HCT116 (cell line): ENCODE measurements at regions not wholly inside any gene's neighbourhood (a gene's known extent, or its start where the extent isn't known, plus 50 kb on each side); places are given as distances from the start of the nearest gene placed in this dataset.
A peak's percentile ranks its signal among the peaks of the same experiment; 100 is the strongest.

Experiments
- ATAC-seq: fragments of 200-7000 bp; cut with Tn5 transposase; 2 replicates; pipeline ENCODE4 v1.9.1; 2020; ENCODE audit warnings: mild to moderate bottlenecking, moderate library complexity
- BruUV-seq: library from RNA; stranded (reverse); fragments of 400-500 nt; replicated peaks from 2 replicates; lab custom pipeline; 2021; lab: Mats Ljungman, UMichigan
- CTCF ChIA-PET: fragments of 300-600 bp; sonication (Branson Sonifier 250); formaldehyde crosslinking; loops from one replicate; lab custom pipeline; 2021; ENCODE audit warnings: antibody characterized with exemption; lab: Charles Lee
- POLR2A ChIA-PET: fragments of 300-600, 350-600 bp; sonication (Branson Sonifier 250); formaldehyde crosslinking; loops from one replicate; lab custom pipeline; 2021; ENCODE audit warnings: antibody characterized with exemption; lab: Charles Lee
- RAD21 ChIA-PET, 2 experiments: fragments of 300-600 bp; sonication (Branson Sonifier 250); formaldehyde crosslinking; loops; one replicate each; lab custom pipeline; 2023; ENCODE audit warnings: low total read pairs in 2 of 2; ENCODE audit not compliant: uncharacterized antibody in 2 of 2, unreplicated experiment in 2 of 2, low non-redundant PET in 1 of 2; lab: Charles Lee
- DNase-seq: peaks from one replicate; pipeline ENCODE4 v3.0.0-alpha.2; 2010; ENCODE audit warnings: low read depth, low spot score
- H2AFZ ChIP-seq: fragments of 200-600 bp; shearing (Covaris generic), sonication (generic); 2 replicates; pipeline ENCODE4 v1.6.1; 2017; ENCODE audit warnings: low read depth, mixed run types, mixed read lengths, antibody characterized with exemption, low read length; ENCODE audit not compliant: poor library complexity, severe bottlenecking
- H3K27ac ChIP-seq: 2 replicates; pipeline ENCODE4 v1.5.1; 2012; ENCODE audit warnings: low read depth, low read length
- H3K27me3 ChIP-seq: fragments of 200-600 bp; sonication (generic); 2 replicates; pipeline ENCODE4 v1.6.1; 2016; ENCODE audit warnings: mixed run types, low read length, mixed read lengths; ENCODE audit not compliant: insufficient read depth
- H3K36me3 ChIP-seq, 2 experiments: fragments of 200-500 bp in 1 of 2; fragments of 200-600 bp in 1 of 2; sonication (Bioruptor generic) in 1 of 2; sonication (generic) in 1 of 2; 2 replicates each; pipeline versions ENCODE4 v1.5.1 to v1.6.1; 2014 to 2016; ENCODE audit warnings: low read length in 2 of 2, inconsistent platforms in 1 of 2, mixed read lengths in 1 of 2, mixed run types in 1 of 2; ENCODE audit not compliant: insufficient read depth in 2 of 2, control insufficient read depth in 1 of 2
- H3K4me1 ChIP-seq, 2 experiments: fragments of 200-600 bp in 1 of 2; sonication (generic) in 1 of 2; 2 replicates each; pipeline versions ENCODE4 v1.5.1 to v1.6.1; 2012 to 2017; ENCODE audit warnings: low read length in 2 of 2, inconsistent platforms in 1 of 2, mild to moderate bottlenecking in 1 of 2, mixed read lengths in 1 of 2, mixed run types in 1 of 2, moderate library complexity in 1 of 2; ENCODE audit not compliant: insufficient read depth in 2 of 2, control insufficient read depth in 1 of 2
- H3K4me2 ChIP-seq: fragments of 200-600 bp; sonication (generic); 2 replicates; pipeline ENCODE4 v1.6.1; 2017; ENCODE audit warnings: mixed run types, low read length, mixed read lengths
- H3K4me3 ChIP-seq, 2 experiments: fragments of 200-600 bp in 1 of 2; sonication (generic) in 1 of 2; replicated peaks in 1 of 2; 2 replicates each; pipeline ENCODE4 v1.5.1; 2011 to 2016; ENCODE audit warnings: low read length in 2 of 2, control low read depth in 1 of 2, low read depth in 1 of 2, mild to moderate bottlenecking in 1 of 2, mixed read lengths in 1 of 2, mixed run types in 1 of 2
- H3K79me2 ChIP-seq: fragments of 200-600 bp; sonication (generic); 2 replicates; pipeline ENCODE4 v1.6.1; 2017; ENCODE audit warnings: mild to moderate bottlenecking, mixed run types, low read length, moderate library complexity, mixed read lengths; ENCODE audit not compliant: insufficient read depth
- H3K9ac ChIP-seq: fragments of 200-600 bp; sonication (generic); 2 replicates; pipeline ENCODE4 v1.6.1; 2016; ENCODE audit warnings: low read length, mixed read lengths
- H3K9me2 ChIP-seq: fragments of 200-600 bp; sonication (generic), shearing (Covaris generic); 2 replicates; pipeline ENCODE4 v1.6.1; 2017; ENCODE audit warnings: mixed run types, mild to moderate bottlenecking, moderate library complexity; ENCODE audit not compliant: insufficient read depth
- H3K9me3 ChIP-seq, 2 experiments: fragments of 200-500 bp in 1 of 2; fragments of 200-600 bp in 1 of 2; sonication (Bioruptor generic) in 1 of 2; sonication (generic) in 1 of 2; 2 replicates each; pipeline ENCODE4 v1.6.1; 2014 to 2017; ENCODE audit warnings: low read length in 2 of 2, mixed read lengths in 2 of 2, inconsistent platforms in 1 of 2, low read depth in 1 of 2, mild to moderate bottlenecking in 1 of 2, mixed run types in 1 of 2, moderate library complexity in 1 of 2; ENCODE audit not compliant: control insufficient read depth in 1 of 2, insufficient read depth in 1 of 2
- H4K20me1 ChIP-seq: fragments of 200-600 bp; sonication (generic), shearing (Covaris generic); 2 replicates; pipeline ENCODE4 v1.6.1; 2017; ENCODE audit warnings: mixed run types, mild to moderate bottlenecking, moderate library complexity; ENCODE audit not compliant: insufficient read depth
- ATF3 ChIP-seq: IDR thresholded peaks from 2 replicates; pipeline ENCODE4 v1.6.1; 2012
- CEBPB ChIP-seq: IDR thresholded peaks from 2 replicates; pipeline ENCODE4 v1.6.1; 2012; ENCODE audit warnings: low read depth
- EGR1 ChIP-seq: IDR thresholded peaks from 2 replicates; pipeline ENCODE4 v1.6.1; 2012; ENCODE audit warnings: low read depth
- EZH2 ChIP-seq: fragments of 200-600 bp; sonication (generic); IDR thresholded peaks from 2 replicates; pipeline ENCODE4 v1.6.1; 2017; ENCODE audit warnings: antibody characterized with exemption, mixed run types
- JUND ChIP-seq: IDR thresholded peaks from 2 replicates; pipeline ENCODE4 v1.6.1; 2012
- POLR2AphosphoS5 ChIP-seq: IDR thresholded peaks from 2 replicates; pipeline ENCODE4 v1.6.1; 2011; ENCODE audit warnings: mild to moderate bottlenecking, low read depth, low read length, moderate library complexity
- RAD21 ChIP-seq: IDR thresholded peaks from 2 replicates; pipeline ENCODE4 v1.6.1; 2012; ENCODE audit warnings: low read depth, mild to moderate bottlenecking
- SIN3A ChIP-seq: IDR thresholded peaks from 2 replicates; pipeline ENCODE4 v1.6.1; 2012; ENCODE audit warnings: low read depth
- TCF7L2 ChIP-seq: IDR thresholded peaks from 2 replicates; pipeline ENCODE4 v1.7.0; 2011; ENCODE audit warnings: borderline replicate concordance, inconsistent platforms; ENCODE audit not compliant: insufficient read depth, insufficient read length; ENCODE audit errors: extremely low read depth
- ZBTB33 ChIP-seq: IDR thresholded peaks from 2 replicates; pipeline ENCODE4 v1.6.1; 2011; ENCODE audit warnings: mild to moderate bottlenecking, low read length, moderate library complexity; ENCODE audit not compliant: insufficient replicate concordance; ENCODE audit errors: extremely low read depth
- ZFX ChIP-seq: fragments of 450-650 bp; IDR thresholded peaks from 2 replicates; pipeline ENCODE4 v1.6.1; 2017
- intact Hi-C: fragments of 100-400 bp; cut with micrococcal nuclease; formaldehyde crosslinking; loops from 2 replicates; pipeline ENCODE4 v1.10.0; 2022
- TF ChIP-seq, protein P1 (sequence below), 3 experiments: fragments of 200-600 bp in 1 of 3; sonication (generic) in 1 of 3; IDR thresholded peaks in 2 of 3; conservative IDR thresholded peaks in 1 of 3; 2 replicates each; pipeline ENCODE4 v1.5.1; 2012 to 2017; ENCODE audit warnings: low read depth in 2 of 3, low read length in 2 of 3, antibody characterized with exemption in 1 of 3, borderline replicate concordance in 1 of 3, control low read depth in 1 of 3, mild to moderate bottlenecking in 1 of 3, mixed read lengths in 1 of 3, mixed run types in 1 of 3, moderate library complexity in 1 of 3; ENCODE audit not compliant: insufficient read depth in 1 of 3

- peaks cover 0 to 10% of the 10 kb centered on the region in 2 experiments; a peak in 2 of 4 replicates for H3K9me3 ChIP-seq
- no peaks in the 10 kb centered on the region for H3K4me1 ChIP-seq
- H3K36me3 ChIP-seq, result no peaks in the 10 kb centered on the region
- H3K4me3 ChIP-seq, result no peak overlapping the region
- ChIA-PET RAD21 (no interaction called here), CTCF (no interaction called here), POLR2A (no interaction called here)
- ATAC-seq, result no peak
- H4K20me1 ChIP-seq, result no peaks in the 10 kb centered on the region
- no peaks in the 10 kb centered on the region for H3K9me2 ChIP-seq
- no peak overlapping the region for H3K9ac ChIP-seq
- no peaks in the 10 kb centered on the region for H3K79me2 ChIP-seq
- no TSS peak for BruUV-seq
- DNase-seq, result no peak
- H3K27me3 ChIP-seq, result no peaks in the 10 kb centered on the region
- no peak overlapping the region for H3K4me2 ChIP-seq
- H3K27ac ChIP-seq, result no peak overlapping the region
- intact Hi-C loops, result loop anchor here (2.0 to 5.0 kb wide), 3 partner anchors 629 to 905 kb away; no protein-coding TSS in a partner anchor
- TF ChIP-seq, protein P1, sequence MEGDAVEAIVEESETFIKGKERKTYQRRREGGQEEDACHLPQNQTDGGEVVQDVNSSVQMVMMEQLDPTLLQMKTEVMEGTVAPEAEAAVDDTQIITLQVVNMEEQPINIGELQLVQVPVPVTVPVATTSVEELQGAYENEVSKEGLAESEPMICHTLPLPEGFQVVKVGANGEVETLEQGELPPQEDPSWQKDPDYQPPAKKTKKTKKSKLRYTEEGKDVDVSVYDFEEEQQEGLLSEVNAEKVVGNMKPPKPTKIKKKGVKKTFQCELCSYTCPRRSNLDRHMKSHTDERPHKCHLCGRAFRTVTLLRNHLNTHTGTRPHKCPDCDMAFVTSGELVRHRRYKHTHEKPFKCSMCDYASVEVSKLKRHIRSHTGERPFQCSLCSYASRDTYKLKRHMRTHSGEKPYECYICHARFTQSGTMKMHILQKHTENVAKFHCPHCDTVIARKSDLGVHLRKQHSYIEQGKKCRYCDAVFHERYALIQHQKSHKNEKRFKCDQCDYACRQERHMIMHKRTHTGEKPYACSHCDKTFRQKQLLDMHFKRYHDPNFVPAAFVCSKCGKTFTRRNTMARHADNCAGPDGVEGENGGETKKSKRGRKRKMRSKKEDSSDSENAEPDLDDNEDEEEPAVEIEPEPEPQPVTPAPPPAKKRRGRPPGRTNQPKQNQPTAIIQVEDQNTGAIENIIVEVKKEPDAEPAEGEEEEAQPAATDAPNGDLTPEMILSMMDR (IDR thresholded peaks at IDR 0.05 in 2 of 3, conservative IDR thresholded peaks at IDR 0.05 in 1 of 3; ENCODE audit: borderline replicate concordance in 1 of 3, insufficient read depth in 1 of 3, low read depth in 2 of 3, low read length in 2 of 3), result peak in 2 of 3 experiments; percentile 52 to 57; a peak in 4 of 6 replicates
- TF ChIP-seq CEBPB, result no peak
- TF ChIP-seq RAD21, result peak; percentile 22; the same call in 1 of the 2 replicates
- no peak overlapping the region for H2AFZ ChIP-seq
Observed at GRCh38 chr11:127345819-127346459, 345.4 kb upstream of the KIRREL3 start.

GRCh38 chr11:127340438-127340837 is 339.9 kb upstream of the KIRREL3 start:
- Histone ChIP-seq H3K36me3 (no peaks in the 10 kb centered on the region), H3K27ac (no peak overlapping the region), H3K4me2 (no peak overlapping the region), H4K20me1 (no peaks in the 10 kb centered on the region), H3K27me3 (no peaks in the 10 kb centered on the region), H3K9ac (no peak overlapping the region), H3K4me1 (no peaks in the 10 kb centered on the region), H3K9me3 (peaks cover 5 to 9% of the 10 kb centered on the region in 2 experiments; a peak in 1 of 4 replicates), H3K9me2 (no peaks in the 10 kb centered on the region), H2AFZ (no peak overlapping the region), H3K79me2 (no peaks in the 10 kb centered on the region), H3K4me3 (no peak overlapping the region)
- ChIA-PET RAD21 (no interaction called here), POLR2A (no interaction called here), CTCF (no interaction called here)
- DNase-seq (no peak), ATAC-seq (no peak)
- no TSS peak for BruUV-seq
- intact Hi-C loops, result no loop called here
- TF ChIP-seq ZBTB33, result no peak
- TF ChIP-seq, protein P1 (IDR thresholded peaks at IDR 0.05 in 2 of 3, conservative IDR thresholded peaks at IDR 0.05 in 1 of 3; ENCODE audit: borderline replicate concordance in 1 of 3, insufficient read depth in 1 of 3, low read depth in 2 of 3, low read length in 2 of 3), result no peak
- TF ChIP-seq EZH2, result no peak
- no peak for TF ChIP-seq JUND
- TF ChIP-seq ATF3, result no peak
- no peak for TF ChIP-seq EGR1
- TF ChIP-seq SIN3A, result no peak
- TF ChIP-seq POLR2AphosphoS5, result no peak
- TF ChIP-seq ZFX, result no peak
- TF ChIP-seq TCF7L2, result no peak
